ENCODE measurements at regions not wholly inside any gene's neighbourhood (a gene's known extent, or its start where the extent isn't known, plus 50 kb on each side); places are given as distances from the start of the nearest gene placed in this dataset.

DNA sequence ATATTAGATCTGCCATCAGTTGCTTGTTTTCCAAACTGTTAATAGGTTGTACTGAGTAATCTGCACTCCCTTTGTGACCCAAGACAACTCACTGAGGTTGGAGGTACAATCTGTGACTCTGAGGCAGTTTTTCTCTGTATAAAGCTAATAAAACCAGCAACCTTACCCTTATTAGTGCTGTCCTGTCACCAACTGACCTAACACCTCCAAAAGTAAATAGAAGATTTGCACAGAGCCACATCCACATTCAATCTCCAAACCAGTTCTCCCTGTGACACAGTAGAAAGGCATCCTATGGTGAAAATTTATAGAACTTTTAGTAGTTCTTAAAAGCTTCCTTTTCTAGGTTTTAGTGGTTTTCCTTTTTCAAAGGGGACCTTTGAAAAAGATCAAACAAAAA lies 140.4 kb upstream of the ADGRL2 start:
- DNase-seq (peak in 1 of 5 donors; percentile 34), FAIRE-seq (no peak)
- no peak overlapping the region for H3K9ac ChIP-seq (ENCODE audit: low read length in 3 of 3)
- TF ChIP-seq, protein P1, sequence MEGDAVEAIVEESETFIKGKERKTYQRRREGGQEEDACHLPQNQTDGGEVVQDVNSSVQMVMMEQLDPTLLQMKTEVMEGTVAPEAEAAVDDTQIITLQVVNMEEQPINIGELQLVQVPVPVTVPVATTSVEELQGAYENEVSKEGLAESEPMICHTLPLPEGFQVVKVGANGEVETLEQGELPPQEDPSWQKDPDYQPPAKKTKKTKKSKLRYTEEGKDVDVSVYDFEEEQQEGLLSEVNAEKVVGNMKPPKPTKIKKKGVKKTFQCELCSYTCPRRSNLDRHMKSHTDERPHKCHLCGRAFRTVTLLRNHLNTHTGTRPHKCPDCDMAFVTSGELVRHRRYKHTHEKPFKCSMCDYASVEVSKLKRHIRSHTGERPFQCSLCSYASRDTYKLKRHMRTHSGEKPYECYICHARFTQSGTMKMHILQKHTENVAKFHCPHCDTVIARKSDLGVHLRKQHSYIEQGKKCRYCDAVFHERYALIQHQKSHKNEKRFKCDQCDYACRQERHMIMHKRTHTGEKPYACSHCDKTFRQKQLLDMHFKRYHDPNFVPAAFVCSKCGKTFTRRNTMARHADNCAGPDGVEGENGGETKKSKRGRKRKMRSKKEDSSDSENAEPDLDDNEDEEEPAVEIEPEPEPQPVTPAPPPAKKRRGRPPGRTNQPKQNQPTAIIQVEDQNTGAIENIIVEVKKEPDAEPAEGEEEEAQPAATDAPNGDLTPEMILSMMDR (IDR thresholded peaks at IDR 0.05; ENCODE audit: borderline replicate concordance, extremely low read depth, insufficient read depth): no peak
- H3K9me3 ChIP-seq (ENCODE audit: control insufficient read depth in 2 of 3, insufficient read depth in 1 of 3, low read length in 3 of 3): no peaks in the 10 kb centered on the region
- H3K4me1 ChIP-seq (ENCODE audit: control insufficient read depth in 2 of 3, insufficient read depth in 2 of 3, low read depth in 1 of 3, low read length in 3 of 3): no peaks in the 10 kb centered on the region
- no peak overlapping the region for H3K4me3 ChIP-seq (ENCODE audit: low read length in 3 of 3)
- no peaks in the 10 kb centered on the region for H3K27me3 ChIP-seq (ENCODE audit: control insufficient read depth, insufficient read depth, low read length)
- intact Hi-C loops (cut with DNase I): no loop called here
- no peaks in the 10 kb centered on the region for H3K36me3 ChIP-seq (ENCODE audit: control insufficient read depth in 2 of 3, insufficient read depth in 3 of 3, low read length in 3 of 3)
- H3K27ac ChIP-seq (ENCODE audit: low read depth in 2 of 2, low read length in 2 of 2): no peak overlapping the region

DNA sequence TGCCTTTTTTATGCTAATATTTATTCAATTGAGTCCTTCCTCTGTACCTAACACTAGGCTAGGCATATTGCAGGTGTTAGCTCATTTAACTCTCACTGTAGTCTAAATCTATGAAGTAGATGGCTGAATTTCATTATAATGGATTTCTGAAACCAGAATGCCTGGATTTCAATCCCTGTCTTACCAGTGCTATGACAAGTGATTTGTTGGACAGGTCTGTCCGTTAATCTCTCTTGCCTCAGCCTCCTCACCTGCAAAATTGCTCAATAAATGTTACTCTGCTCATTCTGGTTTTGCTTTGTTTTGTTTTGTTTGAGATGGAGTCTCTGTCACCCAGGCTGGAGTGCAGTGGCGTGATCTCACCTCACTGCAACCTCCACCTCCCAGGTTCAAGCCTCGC lies 146.1 kb upstream of the ADGRL2 start:
- intact Hi-C loops (cut with DNase I): no loop called here
- H3K9ac ChIP-seq (ENCODE audit: low read length in 3 of 3): no peak overlapping the region
- H3K36me3 ChIP-seq (ENCODE audit: control insufficient read depth in 2 of 3, insufficient read depth in 3 of 3, low read length in 3 of 3): no peaks in the 10 kb centered on the region
- H3K4me1 ChIP-seq (ENCODE audit: control insufficient read depth in 2 of 3, insufficient read depth in 2 of 3, low read depth in 1 of 3, low read length in 3 of 3): no peaks in the 10 kb centered on the region
- FAIRE-seq: no peak
- TF ChIP-seq, protein P1 (IDR thresholded peaks at IDR 0.05; ENCODE audit: borderline replicate concordance, extremely low read depth, insufficient read depth): no peak
- DNase-seq: no peak
- H3K9me3 ChIP-seq (ENCODE audit: control insufficient read depth in 2 of 3, insufficient read depth in 1 of 3, low read length in 3 of 3): no peaks in the 10 kb centered on the region
- no peak overlapping the region for H3K4me3 ChIP-seq (ENCODE audit: low read length in 3 of 3)
- H3K27ac ChIP-seq (ENCODE audit: low read depth in 2 of 2, low read length in 2 of 2): no peak overlapping the region
- no peaks in the 10 kb centered on the region for H3K27me3 ChIP-seq (ENCODE audit: control insufficient read depth, insufficient read depth, low read length)

DNA sequence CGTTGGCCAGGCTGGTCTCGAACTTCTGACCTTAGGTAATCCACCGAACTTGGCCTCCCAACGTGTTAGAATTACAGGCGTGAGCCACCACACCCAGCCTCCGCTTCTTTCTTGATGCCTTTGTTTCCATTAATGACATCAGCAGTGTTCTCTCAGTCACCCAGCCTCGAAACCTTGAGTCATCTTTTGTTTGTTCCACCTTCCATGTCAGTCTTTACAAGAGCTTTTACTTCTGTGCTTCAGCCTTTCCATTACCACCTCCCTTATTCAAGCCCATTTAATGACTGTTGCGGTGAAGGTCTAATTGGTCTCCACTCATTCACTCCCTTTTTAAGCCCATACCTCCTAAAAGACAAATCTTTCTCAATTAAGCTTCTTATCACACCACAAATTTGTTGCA lies 146.6 kb upstream of the ADGRL2 start:
- Histone ChIP-seq H3K4me3 (ENCODE audit: low read length in 3 of 3) (no peak overlapping the region), H3K9ac (ENCODE audit: low read length in 3 of 3) (no peak overlapping the region), H3K36me3 (ENCODE audit: control insufficient read depth in 2 of 3, insufficient read depth in 3 of 3, low read length in 3 of 3) (no peaks in the 10 kb centered on the region), H3K27me3 (ENCODE audit: control insufficient read depth, insufficient read depth, low read length) (no peaks in the 10 kb centered on the region), H3K4me1 (ENCODE audit: control insufficient read depth in 2 of 3, insufficient read depth in 2 of 3, low read depth in 1 of 3, low read length in 3 of 3) (no peaks in the 10 kb centered on the region), H3K9me3 (ENCODE audit: control insufficient read depth in 2 of 3, insufficient read depth in 1 of 3, low read length in 3 of 3) (no peaks in the 10 kb centered on the region), H3K27ac (ENCODE audit: low read depth in 2 of 2, low read length in 2 of 2) (no peak overlapping the region)
- intact Hi-C loops (cut with DNase I): no loop called here
- no peak for FAIRE-seq
- no peak for DNase-seq
- TF ChIP-seq, protein P1 (IDR thresholded peaks at IDR 0.05; ENCODE audit: borderline replicate concordance, extremely low read depth, insufficient read depth): no peak

DNA sequence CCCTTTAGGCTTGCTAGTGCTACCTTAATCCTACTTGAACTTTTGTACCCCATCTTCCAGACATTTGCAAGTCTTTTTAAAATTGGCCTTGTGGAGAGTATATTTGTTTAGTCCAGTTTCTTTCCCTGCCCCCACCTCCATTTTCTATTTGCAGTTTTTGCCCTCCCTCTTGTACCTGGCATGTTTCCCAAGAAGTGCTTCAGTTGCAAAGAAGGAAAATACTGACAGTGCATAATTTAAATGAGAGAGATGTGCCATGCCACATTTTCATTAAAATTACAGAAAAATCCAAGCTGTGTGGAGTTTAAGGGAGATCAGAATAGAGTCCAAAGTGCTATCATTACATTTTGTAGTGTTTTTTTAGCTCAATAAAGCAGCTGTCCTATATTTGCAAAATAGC lies 150.0 kb upstream of the ADGRL2 start:
- Histone ChIP-seq H3K9me3 (ENCODE audit: control insufficient read depth in 2 of 3, insufficient read depth in 1 of 3, low read length in 3 of 3) (no peaks in the 10 kb centered on the region), H3K4me3 (ENCODE audit: low read length in 3 of 3) (no peak overlapping the region), H3K9ac (ENCODE audit: low read length in 3 of 3) (no peak overlapping the region), H3K27ac (ENCODE audit: low read depth in 2 of 2, low read length in 2 of 2) (no peak overlapping the region), H3K36me3 (ENCODE audit: control insufficient read depth in 2 of 3, insufficient read depth in 3 of 3, low read length in 3 of 3) (no peaks in the 10 kb centered on the region), H3K27me3 (ENCODE audit: control insufficient read depth, insufficient read depth, low read length) (no peaks in the 10 kb centered on the region), H3K4me1 (ENCODE audit: control insufficient read depth in 2 of 3, insufficient read depth in 2 of 3, low read depth in 1 of 3, low read length in 3 of 3) (no peaks in the 10 kb centered on the region)
- intact Hi-C loops (cut with DNase I): no loop called here
- FAIRE-seq (no peak), DNase-seq (no peak)
- TF ChIP-seq, protein P1 (IDR thresholded peaks at IDR 0.05; ENCODE audit: borderline replicate concordance, extremely low read depth, insufficient read depth): no peak

Measured in kidney (tissue), 13 donors.